NCI-H2196 (cell line): ENCODE measurements at regions not wholly inside any gene's neighbourhood (a gene's known extent, or its start where the extent isn't known, plus 50 kb on each side); places are given as distances from the start of the nearest gene placed in this dataset.

ENCODE experiments used
- DNase-seq: peaks from one replicate; lab custom pipeline; 2025; ENCODE audit not compliant: unreplicated experiment; lab: John Stamatoyannopoulos, UW

DNA sequence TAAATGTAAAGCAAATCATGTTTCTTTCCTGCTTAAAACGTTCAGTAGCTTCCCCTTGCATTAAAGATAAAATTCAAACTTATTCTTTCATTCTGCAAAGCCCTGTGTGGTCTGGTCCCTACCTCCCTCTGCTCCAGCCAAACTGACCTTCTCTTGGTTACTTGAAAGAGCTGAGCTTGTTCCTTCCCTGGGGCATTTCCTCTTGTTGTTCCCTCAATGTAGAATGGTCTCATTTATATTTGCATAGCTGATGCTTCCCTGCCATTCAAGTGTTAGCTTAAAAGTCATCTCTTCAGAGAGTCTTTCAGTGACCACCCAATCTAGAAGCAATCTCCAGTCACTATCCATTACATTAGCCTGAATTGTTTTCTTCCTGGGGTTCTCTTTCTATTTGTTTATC, 1618.5 kb upstream of the TENM4 start:
- DNase-seq, result no peak

DNA sequence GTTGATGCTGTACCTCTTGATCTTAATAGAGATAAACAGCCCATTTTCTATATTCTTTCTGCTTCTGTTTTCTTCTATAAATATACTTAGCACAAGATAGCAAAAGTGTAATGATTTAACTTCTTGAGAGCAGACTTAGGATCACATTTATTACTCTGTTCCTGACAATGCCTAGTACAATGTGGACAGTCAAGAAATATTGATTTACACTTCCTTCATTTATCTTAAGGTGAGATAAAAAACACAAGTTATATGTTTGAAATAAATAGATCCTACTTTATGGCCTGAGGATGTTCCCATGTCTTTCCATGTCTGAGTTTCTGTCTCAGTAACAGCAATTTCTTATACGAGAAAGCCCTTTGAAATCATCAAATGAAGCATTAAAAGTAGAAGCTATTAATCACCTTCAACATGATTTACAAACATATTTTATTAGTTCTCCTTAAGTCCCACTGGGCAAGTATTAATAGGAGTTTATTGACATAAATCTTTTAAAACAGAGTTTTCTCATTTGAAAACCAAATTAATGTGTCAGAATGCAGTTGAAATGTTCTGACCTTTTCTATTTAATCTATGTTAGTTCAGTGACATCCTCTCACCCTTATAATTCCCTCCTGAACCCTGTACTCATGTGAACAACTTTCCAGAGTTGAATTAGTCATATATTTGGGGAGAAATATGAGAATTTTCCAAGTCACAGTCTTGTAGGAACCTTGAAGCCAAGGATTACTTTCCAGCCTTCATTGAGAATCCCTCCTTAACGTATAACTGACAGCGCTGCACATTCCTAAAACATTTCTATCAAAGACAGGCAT, 1611.7 kb upstream of the TENM4 start:
- DNase-seq, result no peak

DNA sequence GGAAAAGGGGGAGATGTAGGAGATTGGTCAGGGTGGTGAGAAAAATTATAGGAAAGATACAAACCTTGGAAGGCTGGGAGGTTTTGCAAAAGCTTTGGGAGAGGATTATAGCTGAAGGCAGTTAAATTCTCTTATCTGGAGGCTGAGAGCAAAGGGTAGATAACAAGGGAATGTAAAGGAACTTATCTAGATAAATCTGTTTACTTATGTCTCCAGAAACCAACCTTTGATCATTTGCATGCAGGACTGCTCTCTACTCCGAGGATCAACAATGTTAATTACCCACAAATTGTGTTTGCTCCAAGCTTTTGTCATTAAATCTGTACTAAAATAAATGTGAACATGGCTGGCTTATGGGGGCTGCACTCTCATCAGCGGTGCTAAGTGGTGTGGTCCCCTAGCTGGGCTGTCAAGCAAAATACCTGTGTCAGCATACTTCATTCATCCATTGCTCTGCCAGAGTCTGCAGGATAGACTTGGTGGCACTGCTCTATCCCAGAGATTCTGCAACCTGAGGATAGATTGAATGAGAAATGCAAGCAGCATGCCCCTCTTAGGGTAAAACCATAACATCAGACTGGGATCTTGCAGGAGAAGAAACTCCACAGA, 1599.2 kb upstream of the TENM4 start:
- DNase-seq, result no peak

DNA sequence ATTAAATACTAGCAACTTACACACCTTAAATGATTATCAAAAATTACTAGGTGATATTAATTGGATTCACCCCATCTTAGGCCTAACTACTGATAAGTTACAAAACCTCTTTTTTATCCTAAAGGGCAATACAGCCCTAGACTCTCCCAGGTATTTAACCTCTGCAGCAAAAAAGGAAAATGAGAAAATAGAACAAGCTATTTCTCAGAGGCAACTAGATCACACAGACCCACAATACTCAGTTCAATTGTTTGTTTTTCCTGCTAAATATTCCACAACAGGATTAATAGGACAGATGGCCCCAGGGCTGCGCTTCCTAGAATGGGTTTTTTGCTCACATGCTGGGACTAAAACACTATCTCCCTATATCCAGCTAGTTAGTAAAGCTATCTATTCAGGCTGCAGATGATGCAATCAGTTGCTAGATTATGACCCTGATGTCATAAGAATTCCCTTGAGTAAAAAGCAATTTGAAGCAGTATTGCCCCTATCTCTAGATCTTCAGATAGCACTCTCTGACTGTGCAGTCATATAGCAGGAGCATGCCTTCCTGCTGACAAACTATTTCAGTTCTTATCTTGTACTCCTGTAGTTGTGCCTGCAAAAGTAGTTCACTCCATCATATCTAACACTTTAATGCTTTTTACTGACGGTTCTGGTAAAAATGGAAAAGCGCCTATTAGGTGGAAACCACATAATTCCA, 1595.5 kb upstream of the TENM4 start:
- no peak for DNase-seq

DNA sequence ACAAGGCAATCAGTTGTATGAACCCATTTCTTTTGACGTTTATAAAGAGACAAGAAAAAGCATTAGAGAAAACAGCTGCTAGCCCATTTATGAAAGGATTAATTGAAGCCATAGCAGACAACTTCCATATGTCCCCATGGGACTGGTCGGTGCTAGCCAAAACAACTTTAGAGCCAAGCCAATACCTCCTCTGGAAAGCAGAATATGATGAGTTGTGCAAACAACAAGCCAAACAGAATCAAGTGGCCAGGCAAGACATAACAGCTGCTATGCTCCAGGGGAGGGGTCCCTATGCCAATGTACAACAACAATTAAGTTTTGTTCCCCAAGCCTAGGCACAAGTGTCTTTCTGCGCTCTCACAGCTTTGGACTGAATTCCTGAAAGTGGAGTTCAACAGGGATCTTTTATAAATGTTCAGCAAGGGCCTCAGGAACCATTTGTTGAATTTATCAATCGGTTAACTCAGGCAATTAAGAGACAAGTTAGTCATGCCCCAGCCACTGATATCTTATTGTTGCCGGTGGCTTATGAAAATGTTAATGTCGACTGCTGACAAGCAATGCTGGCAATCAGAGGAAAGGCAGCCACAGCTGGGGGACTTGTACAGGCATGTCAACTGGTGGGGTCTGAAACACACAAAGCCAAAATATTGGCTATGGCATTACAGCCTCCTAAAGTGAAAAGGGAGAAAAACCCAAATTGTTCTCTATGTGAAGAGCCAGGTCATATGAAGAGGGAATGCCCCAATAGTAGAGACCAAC, 1593.1 kb upstream of the TENM4 start:
- DNase-seq, result no peak

DNA sequence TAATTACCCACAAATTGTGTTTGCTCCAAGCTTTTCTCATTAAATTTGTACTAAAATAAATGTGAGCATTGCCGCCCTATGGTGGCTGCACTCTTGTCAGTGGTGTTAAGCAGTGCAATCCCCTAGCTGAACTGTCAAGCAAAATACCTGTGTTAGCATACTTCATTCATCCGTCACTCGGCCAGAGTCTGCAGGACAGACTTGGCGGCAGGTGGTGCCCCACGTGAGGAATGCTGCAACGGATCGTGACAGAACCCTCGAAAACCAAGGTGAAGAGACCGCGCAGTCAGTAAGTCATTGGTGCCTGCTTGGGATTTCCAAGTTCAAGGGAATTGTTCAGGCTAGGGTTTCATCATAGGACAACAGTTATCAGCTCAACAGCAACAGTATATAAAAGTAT, 1592.1 kb upstream of the TENM4 start:
- no peak for DNase-seq

DNA sequence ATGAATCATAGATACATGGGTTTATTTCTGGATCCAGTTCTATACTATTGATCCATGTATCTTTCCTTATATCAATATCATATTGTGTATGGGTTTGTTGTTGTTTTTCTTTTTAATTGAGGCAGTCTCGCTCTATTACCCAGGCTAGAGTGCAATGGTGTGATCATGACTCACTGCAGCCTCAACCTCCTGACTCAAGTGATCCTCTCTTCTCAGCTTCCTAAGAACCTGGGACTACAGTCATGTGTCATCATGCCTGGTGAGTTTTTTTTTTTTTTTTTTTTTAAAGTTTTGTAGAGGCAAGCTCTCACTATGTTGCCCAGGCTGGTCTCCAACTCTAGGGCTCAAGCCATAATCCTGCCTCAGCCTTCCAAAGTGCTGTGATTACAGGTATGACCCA, 1589.4 kb upstream of the TENM4 start:
- DNase-seq, result no peak

DNA sequence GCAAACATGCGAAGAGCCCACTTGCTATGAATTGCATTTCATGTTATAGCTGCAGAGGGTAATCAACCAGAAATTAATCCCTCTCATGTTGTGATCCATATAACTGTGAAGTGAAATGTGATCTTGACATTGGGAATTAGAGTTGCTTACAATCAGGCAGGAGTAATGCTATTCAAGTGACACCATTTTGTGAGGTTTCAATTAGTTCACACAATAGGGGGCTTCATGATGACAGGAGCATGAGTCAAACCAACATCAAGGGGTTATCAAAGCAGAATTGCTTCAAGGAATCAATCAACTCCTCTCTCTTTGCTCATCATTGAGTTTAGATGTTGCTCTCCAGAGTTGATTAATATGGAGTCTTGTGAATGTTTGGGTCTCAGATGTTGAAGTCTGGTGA, 1585.2 kb upstream of the TENM4 start:
- no peak for DNase-seq

DNA sequence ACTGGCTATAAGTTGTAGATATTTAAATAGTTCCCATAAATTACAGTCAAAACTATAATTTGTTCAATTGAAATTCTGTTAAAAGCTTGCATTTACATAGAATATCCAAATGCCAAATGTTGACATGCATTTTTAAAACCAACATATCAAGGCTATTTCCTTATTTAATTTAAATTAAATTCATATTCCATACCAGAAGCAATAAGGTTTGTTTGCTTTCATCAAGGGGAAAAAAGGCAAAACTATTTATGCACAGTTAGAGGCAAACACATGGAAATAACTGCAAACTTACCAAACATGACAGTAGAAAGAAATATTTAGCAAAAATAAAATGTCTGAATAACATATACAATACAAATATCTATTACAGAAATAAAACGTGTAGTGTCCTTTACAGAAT, 1581.2 kb upstream of the TENM4 start:
- DNase-seq, result no peak

DNA sequence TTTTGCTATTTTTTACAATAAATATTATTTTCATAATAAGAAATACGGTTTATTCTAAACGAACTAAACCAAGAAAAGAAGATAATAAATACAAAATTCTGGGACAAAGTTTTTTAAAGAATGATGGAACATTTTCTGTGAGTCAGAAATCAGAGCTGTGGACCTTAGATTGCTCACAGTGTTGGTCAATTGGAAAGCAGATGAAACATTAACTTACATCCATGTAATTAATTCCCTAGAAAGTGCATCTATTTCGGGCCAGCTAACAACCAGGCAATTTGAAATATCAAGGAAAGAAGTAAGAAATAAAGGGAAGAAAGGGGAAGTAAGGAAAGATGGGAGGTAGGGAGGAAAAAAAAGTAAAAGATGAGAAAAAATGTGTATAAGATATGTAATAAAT, 1569.8 kb upstream of the TENM4 start:
- DNase-seq, result no peak

DNA sequence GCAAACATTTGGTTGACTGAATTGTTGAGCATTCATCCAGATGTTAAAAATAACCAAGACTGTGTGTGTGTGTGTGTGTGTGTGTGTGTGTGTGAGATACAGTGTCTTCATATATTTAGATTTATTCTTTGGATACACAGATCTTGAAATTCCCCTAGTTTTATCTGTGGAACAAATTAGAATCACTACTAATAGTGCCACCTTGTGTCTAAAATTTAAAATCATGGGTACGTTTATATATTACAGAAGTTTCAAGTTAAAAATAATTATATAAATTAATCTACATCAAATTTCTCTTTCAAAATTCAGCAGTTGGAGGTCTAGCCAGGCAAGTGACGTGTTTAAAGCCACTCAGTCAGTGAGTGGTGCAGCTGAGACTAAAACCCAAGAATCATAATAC, 1566.2 kb upstream of the TENM4 start:
- no peak for DNase-seq

DNA sequence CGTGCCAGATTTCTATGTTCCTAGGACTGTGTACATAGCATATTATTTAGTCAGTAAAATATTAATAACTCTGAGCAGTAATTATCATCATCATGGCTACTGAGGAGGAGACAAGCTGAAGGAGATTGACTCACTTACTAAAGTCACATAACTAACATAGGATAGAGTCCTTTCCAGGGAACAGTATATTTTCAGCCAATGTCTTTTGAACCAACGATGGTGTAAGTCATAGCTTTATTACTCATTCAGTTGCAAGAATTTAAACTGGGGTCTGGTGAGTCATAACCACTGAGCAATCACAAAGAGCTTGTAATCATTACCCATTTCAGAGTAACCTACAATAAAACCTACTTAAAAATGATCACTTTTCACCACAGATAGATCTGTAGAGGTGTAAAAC, 1564.8 kb upstream of the TENM4 start:
- no peak for DNase-seq

DNA sequence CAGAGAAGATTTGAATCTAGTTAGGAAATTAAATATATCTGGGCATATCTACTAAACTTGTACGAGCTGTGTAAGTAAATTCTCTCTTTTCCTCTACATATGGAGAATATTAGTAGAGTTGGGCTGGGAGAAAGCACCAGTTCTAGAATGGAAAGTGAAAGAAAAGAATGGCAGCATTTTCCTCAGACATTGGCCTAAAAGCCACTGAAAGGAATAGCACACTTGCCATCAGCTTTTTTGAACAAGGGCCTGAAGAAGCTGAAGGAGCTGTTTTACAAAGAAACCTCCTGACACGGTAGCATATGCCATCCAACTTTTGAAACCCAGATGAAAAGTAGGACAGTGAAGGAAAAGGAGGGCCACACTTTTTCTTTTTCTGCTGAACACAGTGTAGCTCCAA, 1563.7 kb upstream of the TENM4 start:
- no peak for DNase-seq

DNA sequence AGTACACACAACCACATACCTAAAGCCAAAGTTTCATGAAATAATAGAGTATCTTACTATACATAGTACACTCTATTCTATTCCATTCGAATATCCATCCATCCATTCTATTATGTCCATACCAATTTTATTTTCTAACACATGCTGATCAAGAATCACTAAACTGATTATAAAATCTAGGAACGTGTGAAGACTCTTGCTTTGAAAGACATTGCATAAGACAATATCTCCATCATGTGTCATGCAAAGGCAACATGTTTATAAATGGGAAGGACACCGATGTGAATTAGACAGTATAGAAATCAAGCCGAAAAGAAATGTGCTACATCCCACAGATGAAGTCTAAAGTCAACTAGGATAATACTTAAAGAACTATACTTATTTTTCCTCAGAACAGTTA, 1561.5 kb upstream of the TENM4 start:
- DNase-seq, result no peak

DNA sequence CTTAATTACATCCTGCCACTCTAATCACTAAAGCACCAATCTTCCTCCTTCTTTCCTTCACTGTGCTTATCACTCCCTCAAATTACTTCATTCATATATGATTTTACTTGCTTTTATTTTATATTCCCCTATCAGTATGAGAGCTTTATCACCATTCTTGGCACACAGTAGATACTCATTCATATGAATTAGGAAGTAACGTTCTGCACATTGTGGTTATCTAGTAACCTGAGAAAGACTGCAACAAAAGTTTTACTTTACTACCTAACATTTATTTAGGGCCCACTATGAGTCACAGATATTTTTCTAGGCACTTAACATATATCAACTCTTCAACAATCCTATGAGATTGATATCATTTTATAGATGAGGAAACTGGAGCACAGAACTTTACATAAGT, 1559.9 kb upstream of the TENM4 start:
- no peak for DNase-seq

DNA sequence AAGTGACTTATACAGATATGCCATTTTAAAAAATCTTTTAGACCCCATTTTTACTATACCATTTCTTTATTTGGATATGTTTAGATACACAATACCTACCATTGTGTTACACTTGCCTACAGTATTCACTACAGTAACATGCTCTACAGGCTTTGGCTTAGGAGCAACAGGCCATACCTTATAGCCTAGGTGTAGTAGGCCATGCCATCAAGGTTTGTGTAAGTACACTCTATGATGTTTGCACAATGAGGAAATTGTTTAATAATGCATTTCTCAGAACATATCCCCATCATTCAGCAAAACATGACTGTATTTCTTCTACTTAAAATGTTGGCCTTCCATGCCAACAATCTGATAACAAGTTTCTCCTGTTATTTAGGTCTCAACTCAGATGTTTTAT, 1559.5 kb upstream of the TENM4 start:
- DNase-seq, result no peak

DNA sequence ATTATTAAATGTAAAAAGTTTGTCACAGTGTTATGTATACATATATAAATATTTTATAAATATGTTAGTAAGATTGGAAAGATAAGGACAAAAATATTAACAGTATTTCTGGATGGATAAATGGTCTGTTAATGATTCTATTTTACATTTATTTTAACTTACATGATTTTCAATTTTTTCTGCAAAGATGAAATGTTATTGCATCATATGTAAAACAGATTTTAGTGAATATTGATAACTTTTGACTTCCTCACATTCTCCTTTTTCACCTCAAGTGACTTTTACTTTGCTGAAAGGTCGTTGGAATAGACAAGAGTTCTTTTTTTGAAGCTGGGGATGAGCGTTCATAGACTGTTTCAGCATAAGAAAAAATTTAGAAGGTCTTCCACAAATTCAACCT, 1554.7 kb upstream of the TENM4 start:
- no peak for DNase-seq

DNA sequence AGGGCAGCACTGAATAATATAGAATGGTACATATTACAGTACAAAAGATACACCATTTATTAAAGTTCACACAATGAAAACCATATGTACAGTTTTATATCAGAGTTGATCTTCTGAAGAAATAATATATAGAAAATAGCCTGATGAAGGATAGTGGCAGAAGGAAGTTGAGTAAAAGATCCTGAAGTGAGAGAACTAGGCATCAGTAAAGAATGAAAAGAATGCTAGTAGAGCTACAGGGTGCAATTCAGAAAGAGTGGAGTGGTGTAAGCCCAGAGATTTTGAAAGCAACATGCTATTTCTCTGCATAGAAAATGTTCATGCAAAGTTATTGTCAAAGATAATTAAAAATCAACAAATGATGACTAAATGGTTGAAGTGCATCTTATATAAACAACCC, 1552.7 kb upstream of the TENM4 start:
- DNase-seq, result no peak

DNA sequence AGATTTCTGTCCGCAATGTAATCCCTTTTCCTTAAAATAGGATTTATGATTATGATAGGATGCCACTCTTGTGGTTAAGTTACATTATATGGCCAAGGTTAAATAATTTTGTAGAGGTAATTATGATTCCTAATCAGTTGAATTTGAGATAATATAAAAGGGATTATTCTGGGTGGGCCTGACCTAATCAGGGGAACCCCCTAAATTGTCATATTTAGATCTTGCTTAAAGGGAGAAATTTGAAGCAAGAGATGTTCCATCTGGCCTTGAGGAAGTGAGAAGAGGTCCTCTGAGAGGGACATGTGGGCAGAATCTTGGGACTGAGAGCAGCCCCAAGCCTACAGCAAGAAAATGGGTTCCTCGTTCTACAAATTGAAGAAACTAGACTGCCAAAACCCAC, 1550.1 kb upstream of the TENM4 start:
- no peak for DNase-seq

DNA sequence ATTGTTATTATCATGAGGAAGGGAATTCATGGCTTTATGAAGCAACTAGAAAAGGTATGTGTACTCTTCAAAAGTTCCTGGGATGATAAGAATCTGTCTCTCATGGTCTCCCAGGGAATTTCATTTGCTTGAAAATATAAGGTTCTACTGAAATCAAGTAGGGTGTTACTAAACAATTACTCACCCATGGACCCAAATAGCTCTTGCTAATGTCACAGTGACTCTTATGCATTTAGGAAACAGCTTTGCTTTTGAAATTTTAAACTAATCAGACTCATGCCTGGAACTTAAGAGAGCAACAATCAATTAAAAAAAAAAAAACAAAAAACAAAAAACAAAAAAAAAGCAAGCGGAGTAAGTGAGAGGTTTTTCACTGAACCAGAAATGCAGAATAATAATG, 1546.3 kb upstream of the TENM4 start:
- no peak for DNase-seq

DNA sequence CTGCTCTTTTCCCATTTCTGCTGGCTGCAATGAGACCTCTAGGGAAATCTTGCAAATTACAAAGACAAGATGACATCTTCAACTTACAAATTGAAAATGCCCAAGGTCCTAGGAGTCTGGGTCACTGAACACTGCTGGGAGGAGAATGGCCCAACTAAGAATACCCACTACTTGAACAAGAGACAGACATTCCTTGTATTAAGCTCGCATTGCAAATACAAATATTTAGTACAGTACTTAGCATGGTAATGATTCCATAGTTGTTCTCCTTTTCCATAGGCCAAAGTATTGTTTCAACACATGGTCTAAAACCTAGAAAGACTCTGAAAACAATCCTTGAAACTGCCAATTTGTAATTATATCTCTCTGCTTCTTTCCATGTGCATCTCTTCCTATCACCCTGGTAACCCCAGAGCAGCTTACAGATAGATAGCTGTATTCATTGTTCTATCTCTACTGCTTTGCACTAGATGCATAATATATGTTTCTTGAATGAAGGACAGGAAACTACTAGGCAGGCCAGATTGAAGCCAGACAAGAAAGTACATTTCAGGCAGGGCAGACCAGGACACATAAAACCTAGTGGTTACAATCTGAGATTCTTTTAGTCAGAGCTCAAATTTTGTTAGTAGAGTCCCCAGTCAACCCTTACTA, 1545.7 kb upstream of the TENM4 start:
- DNase-seq, result no peak
